ENCODE measurements at regions not wholly inside any gene's neighbourhood (a gene's known extent, or its start where the extent isn't known, plus 50 kb on each side); places are given as distances from the start of the nearest gene placed in this dataset.

DNA sequence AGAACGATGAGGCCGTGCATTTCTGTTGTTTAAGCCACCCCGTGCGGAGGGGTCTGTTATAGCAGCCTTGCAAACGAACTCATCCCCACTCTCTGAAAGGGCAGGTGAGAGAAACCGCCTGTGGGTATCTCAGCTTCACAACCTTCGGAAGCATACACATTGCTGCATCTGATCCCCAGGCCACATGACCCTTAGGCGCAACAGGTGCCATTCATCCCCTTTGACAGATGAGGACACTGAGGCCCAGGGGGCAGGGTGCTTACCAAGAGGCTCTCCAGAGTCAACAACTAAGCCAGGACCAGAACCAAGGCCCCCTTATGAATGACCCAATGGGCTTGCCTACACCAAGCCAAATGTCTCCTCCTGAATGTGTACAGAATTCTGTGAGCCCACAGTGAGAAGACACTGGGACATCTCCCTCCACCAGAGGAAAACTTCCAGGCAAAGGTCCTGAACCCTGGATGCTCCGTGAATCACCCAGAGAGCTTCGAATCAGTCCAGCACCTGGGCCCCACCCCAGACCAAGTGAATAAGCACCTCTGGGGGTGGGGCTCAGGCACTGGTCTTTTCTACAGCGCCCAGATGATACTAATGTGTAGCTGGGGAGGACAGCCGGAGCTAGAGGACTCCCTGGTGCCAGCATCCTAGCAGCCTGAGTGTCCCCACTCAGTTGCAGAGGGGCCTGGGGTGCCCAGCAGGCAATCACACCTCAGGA lies 83.2 kb downstream of the BUD13 start:
- TF ChIP-seq, protein P1, sequence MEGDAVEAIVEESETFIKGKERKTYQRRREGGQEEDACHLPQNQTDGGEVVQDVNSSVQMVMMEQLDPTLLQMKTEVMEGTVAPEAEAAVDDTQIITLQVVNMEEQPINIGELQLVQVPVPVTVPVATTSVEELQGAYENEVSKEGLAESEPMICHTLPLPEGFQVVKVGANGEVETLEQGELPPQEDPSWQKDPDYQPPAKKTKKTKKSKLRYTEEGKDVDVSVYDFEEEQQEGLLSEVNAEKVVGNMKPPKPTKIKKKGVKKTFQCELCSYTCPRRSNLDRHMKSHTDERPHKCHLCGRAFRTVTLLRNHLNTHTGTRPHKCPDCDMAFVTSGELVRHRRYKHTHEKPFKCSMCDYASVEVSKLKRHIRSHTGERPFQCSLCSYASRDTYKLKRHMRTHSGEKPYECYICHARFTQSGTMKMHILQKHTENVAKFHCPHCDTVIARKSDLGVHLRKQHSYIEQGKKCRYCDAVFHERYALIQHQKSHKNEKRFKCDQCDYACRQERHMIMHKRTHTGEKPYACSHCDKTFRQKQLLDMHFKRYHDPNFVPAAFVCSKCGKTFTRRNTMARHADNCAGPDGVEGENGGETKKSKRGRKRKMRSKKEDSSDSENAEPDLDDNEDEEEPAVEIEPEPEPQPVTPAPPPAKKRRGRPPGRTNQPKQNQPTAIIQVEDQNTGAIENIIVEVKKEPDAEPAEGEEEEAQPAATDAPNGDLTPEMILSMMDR (IDR thresholded peaks at IDR 0.05; ENCODE audit: low read depth, low read length): no peak
- no peak for TF ChIP-seq EZH2phosphoT487 (IDR thresholded peaks at IDR 0.05; ENCODE audit: low read depth)

Data from OCI-LY3 (cell line).